NCI-H2029 treated with DMSO at 0.1 percent for 48 hours (cell line): ENCODE measurements at regions not wholly inside any gene's neighbourhood (a gene's known extent, or its start where the extent isn't known, plus 50 kb on each side); places are given as distances from the start of the nearest gene placed in this dataset.
"Not testable (repeated sequence)": the region's sequence is repeated elsewhere in the genome, so short reads cannot be mapped to it uniquely, and the experiment has no call there.

Experiments used
- DNase-seq: peaks from one replicate; lab custom pipeline; 2025; lab: John Stamatoyannopoulos, UW

DNA sequence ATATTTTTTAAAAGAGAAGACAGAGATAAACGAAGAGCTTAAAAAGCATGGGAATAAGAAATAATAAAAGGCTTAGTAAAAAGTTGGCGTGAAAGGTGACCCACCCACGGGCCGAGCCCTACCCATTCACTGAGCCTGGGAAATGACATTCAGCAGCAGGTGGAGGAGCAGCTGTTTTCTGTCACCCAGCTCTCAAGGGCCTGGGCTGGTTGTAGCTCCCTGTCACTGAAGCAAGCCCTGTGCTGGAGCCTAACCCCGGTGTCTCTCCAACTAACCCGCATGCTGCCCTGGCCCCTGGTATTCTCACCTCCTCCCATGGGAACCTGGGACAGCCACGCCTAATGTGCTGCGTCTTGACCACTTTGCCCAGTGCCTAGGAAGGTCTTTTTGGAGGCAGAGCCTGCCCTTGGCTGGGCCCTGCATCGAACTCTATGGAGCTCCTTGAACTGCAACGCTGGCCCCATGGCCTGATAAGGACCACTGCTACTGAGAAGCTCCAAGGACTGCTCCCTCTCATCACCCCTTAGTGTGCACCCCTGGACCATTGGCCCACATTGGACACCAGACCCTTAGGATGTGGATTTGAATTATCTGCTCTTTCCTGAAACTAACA is 68.8 kb upstream of the IYD start:
- no peak for DNase-seq

DNA sequence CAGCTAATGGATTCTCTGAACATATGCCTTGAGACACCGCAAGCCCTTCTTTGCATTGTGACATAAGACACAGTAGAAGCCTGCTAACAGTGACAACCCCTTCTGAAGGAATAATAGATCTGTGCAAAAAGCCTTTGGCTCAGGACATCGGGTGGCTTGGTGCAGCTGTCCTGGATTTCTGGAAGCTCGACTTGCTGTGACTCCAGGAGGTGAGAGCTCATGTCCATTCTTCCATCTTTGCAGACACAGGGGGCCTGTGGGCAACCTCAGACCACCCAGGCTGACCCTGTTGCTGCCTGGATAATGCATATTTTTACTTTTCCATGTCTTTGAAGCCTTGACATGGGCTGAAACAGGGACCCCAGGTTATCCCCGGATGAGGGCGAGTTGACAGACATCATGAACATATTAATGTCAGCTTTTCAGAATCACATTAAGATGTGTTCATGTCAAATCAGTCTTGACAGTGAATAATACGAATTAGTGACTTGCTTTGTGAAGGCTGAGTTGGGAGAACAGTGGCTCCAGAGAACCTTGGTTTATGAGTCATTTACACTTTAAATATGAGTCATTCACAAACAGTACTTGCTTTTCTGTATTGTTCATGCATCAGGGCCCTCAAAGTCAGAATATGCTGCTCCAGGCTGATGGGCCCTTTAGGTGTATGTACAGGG is 66.8 kb upstream of the IYD start:
- no peak for DNase-seq

DNA sequence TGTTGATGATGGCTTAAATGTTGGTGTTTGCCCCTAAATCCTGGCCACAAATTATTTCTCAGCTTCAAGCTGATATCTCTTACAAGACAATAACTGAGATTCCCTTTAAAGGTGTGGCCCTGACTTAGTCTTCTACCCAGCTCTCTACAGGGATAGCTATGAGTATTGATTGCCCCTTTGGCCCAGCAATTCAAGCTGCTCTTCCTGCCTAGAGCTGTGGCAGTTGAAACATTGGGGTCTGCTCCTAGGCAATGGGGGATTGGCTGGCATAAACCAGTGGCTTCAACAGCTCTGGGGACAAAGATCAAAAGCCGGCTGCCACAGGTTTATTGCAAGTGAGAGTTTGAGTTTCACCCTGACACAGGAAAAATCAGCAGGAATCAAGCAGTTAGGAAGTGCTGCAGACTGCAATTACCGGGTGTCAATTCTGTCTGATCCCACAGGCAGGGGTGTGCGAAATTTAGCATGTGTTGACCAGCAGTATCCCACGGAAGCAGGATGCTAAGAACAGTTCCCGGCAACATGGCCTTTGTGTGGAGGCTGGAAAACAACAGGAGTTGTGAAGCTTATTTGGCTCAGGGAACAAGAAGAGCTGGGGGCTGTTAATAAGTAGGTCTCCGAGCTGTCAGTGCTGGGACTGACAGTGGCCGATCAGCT is 66.2 kb upstream of the IYD start:
- no peak for DNase-seq

DNA sequence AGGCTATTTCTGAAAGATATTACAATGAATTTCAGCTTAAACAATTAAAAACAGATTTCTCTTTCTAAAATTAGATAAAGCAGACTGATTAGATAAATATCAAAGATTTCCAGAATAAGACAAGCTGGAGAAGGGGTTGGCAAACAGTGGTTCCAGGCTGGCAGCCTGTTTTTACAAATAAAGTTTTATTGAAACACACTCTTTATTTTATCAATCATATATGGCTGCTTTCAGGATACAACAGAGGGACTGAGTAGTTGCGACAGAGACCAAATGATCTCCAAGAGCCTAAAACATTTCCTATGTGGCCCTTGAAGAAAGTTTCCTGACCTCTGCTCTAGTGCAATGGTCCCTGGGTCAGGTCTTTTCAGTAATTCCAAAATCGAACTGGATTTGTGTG is 65.6 kb upstream of the IYD start:
- no peak for DNase-seq

DNA sequence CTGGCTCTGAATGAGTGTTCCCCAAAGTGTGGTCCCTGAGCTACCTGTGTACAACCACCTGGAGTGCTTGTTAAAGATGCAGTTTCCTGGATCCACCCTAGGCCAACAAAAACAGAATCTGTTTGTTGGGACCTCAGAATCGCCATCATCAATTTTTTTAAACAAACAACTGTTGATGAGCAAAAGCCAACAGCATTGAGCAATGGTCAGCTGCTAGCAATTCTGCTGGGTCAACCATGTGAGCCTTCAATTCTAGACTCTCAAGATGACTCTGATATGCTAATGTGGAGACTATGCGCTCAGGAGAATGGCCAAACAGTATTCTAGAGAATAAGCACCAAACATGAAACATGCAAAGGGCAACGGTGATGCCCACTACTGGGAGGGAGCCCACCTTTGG is 64.4 kb upstream of the IYD start:
- no peak for DNase-seq

DNA sequence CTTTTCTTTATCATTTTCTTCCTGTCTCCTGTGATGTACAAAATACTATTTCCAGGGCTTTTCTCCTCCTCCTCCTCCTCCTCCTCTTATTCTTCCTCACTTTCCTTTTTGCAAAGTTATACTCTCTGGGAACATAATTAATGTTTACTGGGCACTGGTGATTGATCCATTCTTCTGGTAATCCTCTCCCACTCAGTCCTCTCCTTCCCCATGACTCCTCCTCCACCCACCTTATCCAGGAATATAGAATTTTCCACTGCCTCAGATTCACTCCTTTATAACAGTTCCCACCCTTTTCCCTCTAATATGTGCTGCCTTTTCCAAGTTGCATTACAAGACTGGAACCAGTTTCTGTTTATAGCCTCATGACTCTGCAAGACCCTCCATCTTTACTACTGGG is 62.5 kb upstream of the IYD start:
- no peak for DNase-seq

DNA sequence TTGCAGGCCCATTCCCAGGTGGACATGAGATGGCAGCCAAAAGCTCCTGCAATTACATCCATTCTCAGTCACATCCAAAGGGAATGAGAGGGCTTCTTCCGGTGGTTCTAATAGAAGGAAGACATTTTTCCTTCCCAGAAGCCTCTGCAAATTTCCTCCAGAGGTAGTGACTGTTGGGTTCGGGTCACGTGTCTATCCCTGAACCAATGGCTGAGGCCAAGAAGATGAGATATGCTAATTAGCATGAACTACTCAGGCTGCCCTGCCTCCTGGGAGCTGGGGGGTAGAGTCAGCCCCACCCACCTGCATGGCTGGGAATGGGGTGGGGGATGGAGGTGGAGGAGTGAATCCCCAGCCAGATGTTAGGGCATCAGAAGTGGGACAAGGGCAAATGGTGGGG is 61.3 kb upstream of the IYD start:
- no peak for DNase-seq

DNA sequence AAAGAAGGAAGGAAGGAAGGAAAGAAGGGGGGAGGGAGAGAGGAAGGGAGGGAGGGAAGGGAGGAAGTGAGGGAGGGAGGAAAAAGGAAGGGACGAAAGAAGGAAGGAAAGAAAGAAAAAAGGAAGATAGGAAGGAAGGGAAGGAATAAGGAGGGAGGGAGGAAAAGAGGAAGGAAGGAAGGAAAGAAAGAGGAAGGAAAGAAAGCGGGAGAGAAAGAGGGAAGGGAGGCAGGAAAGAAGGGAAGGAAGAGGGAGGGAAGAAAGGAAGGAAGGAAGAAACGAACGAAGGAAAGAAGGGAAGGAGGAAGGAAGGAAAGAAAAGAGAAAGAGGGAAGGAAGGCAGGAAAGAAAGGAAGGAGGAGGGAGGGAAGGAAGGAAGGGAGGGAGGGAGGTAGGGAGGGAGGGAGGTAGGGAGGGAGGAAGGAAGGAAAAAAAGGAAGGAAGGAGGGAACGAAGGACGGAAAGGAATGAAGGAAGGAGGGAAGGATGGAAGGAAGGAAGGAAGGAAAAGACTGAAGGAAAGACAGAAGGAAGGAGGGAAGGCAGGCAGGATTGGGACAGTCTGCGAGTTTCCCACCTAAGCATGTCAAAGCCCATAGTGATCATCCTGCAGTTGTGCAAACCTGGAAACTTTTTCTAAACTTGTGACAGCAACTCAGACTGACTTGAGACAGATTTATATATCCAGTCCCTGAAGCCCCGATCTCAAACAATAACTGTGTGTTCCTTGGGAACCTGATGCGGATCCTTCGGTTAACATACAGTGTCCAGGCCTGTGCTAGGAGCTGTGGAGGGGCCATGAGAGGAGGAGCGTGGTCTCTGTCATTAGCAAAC is 59.8 kb upstream of the IYD start:
- no peak for DNase-seq

DNA sequence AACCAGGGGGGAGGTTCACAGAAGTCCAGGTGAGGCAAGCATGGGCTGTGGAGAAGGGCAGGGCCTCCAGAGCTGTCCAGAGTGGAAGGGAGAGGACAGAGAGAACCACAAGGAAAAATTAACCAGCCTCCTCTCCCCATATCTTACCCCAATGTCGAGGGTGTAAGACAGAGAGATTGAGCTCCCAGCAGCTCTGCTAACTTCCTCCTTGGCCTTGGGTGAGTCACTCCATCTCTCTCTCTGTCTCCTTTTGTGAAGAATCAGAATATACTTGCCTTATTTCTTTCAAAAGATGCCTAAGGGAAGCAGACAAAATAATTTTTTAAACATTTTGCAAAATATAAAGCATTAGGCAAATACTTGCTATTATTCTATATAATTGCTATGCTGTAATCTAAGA is 58.3 kb upstream of the IYD start:
- no peak for DNase-seq

DNA sequence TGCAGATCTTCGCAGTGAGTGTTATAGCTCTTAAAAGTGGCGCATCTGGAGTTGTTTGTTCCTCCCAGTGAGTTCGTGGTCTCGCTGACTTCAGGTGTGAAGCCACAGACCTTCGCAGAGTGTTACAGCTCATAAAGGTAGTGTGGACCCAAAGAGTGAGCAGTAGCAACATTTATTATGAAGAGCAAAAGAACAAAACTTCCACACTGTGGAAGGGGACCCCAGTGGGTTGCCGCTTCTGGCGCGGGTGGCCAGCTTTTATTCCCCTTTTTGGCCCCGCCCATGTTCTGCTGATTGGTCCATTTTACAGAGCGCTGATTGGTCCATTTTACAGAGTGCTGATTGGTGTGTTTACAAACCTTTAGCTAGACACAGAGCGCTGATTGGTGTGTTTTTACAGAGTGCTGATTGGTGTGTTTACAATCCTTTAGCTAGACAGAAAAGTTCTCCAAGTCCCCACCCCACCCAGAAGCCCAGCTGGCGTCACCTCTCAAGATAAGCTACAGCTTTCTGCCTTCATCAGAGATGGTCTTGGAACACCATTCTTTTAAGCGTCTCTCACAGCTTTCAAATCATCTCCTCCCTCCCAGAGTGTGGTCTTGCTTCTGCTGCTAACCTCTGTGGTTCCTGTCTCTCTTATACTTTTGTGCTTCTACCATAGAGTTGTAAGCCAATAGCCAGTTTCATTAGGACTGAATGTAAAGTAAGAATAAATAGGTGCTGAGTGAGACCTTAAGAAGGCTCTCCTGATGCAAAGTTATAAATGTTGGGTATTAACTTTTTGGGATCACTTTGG is 57.5 kb upstream of the IYD start:
- DNase-seq = not testable (repeated sequence)

DNA sequence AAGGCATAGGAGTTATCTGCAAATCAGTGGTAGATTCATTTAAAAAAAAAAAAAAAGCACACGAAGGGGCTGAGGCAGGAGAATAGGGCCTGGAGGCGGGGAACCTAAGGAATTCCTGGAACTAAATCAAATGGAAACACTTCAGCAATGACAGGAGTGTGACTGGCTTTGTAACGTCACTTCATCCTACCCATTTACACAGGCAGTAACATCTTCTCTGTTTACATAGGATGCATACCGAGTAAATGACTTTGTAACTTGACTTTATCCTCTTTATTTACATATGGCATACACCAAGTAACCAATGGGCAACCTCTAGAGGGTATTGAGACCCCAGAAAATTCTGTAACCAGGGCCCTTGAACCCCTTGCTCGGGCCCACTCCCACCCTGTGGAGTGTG is 56.4 kb upstream of the IYD start:
- DNase-seq = no peak

DNA sequence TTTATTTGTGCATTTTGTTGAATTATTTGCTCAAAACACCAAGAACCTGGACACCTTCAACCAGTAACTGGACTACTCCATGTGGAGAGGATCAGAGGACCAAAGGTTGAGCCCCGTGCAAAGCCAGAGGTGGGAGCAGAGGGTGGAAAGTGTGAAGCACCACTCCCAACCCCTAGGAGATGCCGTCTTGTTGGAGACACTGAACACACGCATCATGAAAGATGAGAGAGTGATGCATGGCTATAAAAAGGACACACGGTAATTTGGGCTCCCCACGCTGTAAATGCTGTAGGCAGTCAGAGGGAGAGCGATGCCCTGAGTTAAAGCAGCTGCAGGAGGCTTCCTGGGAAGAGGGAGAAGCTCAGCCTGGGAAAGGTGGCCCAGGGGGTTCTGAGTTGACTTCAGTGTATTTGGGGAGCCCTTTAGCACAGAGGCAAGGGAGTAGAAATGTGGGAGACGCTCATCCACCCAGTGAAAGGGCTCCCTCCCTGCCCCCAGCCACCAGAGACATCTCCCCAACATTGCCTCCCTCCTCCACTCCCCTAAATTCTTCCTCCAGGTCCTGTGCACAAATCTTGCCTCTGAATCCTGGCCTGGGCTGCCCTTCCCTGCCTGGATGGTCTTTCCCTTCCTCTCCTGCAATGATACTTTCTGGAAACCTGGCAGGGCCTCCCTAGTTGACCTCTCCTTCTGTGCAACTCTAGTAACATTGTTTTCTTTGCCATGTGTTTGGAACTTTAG is 55.8 kb upstream of the IYD start:
- DNase-seq = no peak

DNA sequence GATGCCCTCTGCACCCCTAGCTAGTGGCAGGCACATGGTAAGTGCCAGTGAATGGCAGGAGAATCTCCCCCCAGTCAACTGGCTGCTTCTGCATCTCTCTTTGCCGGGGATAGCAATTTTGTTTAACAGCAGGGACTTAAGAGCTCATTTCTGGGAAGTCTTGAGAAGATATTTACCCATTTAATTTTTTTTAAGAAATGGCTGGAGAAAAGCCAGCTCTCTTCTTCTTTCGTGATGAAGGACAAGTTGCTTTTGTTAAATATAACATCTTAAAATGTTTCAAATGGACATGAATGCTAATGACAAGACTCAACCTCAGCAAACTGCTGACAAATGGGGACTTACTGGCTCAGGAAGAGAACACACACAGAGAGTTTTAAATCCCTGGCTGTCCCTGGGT is 55.0 kb upstream of the IYD start:
- no peak for DNase-seq

DNA sequence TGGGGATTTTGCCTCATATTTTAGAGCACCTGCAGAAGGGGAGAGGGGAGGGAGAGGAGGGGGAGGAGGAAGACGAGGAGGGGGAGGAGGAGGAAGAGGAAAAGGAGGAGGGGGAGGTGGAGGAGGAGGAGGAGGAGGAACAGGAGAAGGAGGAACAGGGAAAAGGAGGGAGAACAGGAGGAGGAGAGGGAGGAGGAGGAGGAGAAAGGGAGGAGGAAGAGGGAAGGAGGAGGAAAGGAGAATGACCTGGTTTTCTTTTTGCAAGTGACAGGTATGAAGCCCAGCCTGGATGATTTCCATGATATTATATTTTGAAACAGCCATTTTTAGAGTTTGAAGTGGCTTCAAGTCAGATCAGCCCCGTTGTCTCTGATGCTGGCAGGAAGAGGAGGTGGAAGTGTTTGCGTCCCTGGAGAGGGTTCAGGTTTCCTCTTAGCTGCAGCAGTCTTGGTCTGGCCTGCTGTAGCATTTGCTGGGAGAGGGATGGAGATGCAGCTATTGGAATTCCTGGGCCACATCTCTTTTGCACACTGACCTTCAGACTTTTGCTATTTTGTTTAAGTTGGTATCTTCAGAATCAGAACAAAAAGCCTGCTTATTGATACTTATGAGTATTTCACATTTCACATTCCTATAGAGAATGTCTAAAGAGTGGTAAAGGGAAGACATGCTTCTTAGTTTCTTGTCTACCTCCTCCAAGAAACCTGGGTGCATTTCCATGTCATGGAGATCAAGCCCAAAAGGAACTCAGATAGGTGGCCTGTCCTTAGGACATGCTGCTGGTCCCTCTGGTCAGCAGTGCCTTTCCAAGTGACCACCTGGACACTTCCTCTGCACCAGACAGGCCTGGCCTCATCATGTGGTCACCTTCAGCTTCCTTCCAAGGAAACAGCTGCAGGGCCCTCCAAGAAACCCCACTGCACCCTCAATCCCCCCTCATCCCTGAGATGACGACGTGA is 54.3 kb upstream of the IYD start:
- peak; percentile 12 for DNase-seq

DNA sequence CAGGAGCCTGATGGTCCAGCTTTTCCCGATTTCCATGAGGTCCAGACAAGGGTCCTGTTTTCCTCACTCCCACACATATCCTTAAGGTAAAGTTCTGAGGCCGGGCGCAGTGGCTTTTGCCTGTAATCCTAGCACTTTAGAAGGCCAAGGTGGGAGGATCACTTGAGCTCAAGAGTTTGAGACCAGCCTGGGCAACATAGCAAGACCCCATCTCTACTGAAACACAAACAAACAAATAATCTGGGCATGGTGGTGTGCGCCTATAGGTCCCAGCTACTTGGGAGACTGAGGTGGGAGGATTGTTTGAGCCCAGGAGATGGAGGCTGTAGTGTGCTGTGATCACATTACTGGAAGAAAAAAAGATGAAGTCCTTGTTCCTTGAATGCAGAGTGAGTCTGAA is 53.2 kb upstream of the IYD start:
- DNase-seq = no peak

DNA sequence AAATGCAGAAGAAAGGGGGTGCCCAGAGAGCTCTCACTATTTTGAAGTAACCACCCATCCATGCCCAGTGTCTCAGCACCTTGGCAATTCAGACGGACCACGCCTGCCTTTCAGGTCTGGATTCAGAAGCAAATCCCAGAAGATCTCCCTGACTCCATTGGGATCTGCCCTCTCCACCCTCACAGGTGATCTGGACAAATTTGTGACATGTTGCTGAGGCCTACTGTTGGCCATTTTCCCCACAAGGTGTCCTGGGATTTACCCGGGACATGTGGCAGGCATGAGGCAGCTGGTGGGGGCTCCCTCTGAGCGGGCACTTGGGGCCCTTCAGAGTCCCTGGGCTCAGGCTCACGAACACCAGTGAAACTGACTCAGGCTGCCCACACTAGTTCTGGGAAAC is 51.9 kb upstream of the IYD start:
- DNase-seq = no peak
